GM20431 (cell line): ENCODE measurements at regions not wholly inside any gene's neighbourhood (a gene's known extent, or its start where the extent isn't known, plus 50 kb on each side); places are given as distances from the start of the nearest gene placed in this dataset.
"Not testable (repeated sequence)": the region's sequence is repeated elsewhere in the genome, so short reads cannot be mapped to it uniquely, and the experiment has no call there.

Experiments used
- in situ Hi-C: fragments of 300-500 bp; cut with MseI, MboI; formaldehyde crosslinking; loops from one replicate; pipeline ENCODE4 v1.15.0; 2020; ENCODE audit warnings: low sequenced_read_pairs; ENCODE audit not compliant: unreplicated experiment

- in situ Hi-C loops, result no loop called here
Observed at GRCh38 chr6:95660544-95660943, 83.2 kb downstream of the MANEA start.

- in situ Hi-C loops, result no loop called here
Observed at GRCh38 chr6:95670011-95670463, 92.7 kb downstream of the MANEA start.

GRCh38 chr6:95676011-95676628 lies 98.8 kb downstream of the MANEA start:
- in situ Hi-C loops, result no loop called here

- in situ Hi-C loops, result no loop called here
Observed at GRCh38 chr6:95679981-95680380, 102.6 kb downstream of the MANEA start.

GRCh38 chr6:95681736-95682135 lies 104.4 kb downstream of the MANEA start:
- in situ Hi-C loops, result no loop called here

- in situ Hi-C loops, result no loop called here
Observed at GRCh38 chr6:95682476-95682875, 105.1 kb downstream of the MANEA start.

- in situ Hi-C loops, result no loop called here
Observed at GRCh38 chr6:95685822-95686221, 108.5 kb downstream of the MANEA start.

- in situ Hi-C loops, result no loop called here
Observed at GRCh38 chr6:95686272-95686671, 108.9 kb downstream of the MANEA start.

- in situ Hi-C loops, result no loop called here
Observed at GRCh38 chr6:95686895-95687294, 109.6 kb downstream of the MANEA start.

GRCh38 chr6:95687839-95688238 lies 110.5 kb downstream of the MANEA start:
- in situ Hi-C loops, result no loop called here

GRCh38 chr6:95690328-95690727 lies 113.0 kb downstream of the MANEA start:
- in situ Hi-C loops, result no loop called here

- in situ Hi-C loops, result no loop called here
Observed at GRCh38 chr6:95693108-95693507, 115.8 kb downstream of the MANEA start.

- in situ Hi-C loops, result no loop called here
Observed at GRCh38 chr6:95698271-95698670, 120.9 kb downstream of the MANEA start.

- in situ Hi-C loops, result no loop called here
Observed at GRCh38 chr6:95723638-95724037, 146.3 kb downstream of the MANEA start.

GRCh38 chr6:95725344-95725743 lies 148.0 kb downstream of the MANEA start:
- in situ Hi-C loops, result no loop called here

GRCh38 chr6:95740157-95740556 lies 162.8 kb downstream of the MANEA start:
- in situ Hi-C loops, result no loop called here

- in situ Hi-C loops, result no loop called here
Observed at GRCh38 chr6:95741045-95741444, 163.7 kb downstream of the MANEA start.

- in situ Hi-C loops, result no loop called here
Observed at GRCh38 chr6:95742767-95743289, 165.5 kb downstream of the MANEA start.

GRCh38 chr6:95743591-95743990 lies 166.3 kb downstream of the MANEA start:
- in situ Hi-C loops, result no loop called here

- in situ Hi-C loops, result not testable (repeated sequence)
Observed at GRCh38 chr6:95758236-95759069, 181.1 kb downstream of the MANEA start.

GRCh38 chr6:95767897-95768463 lies 190.6 kb downstream of the MANEA start:
- in situ Hi-C loops, result no loop called here
